CD14-positive monocyte (primary cell): ENCODE measurements at regions not wholly inside any gene's neighbourhood (a gene's known extent, or its start where the extent isn't known, plus 50 kb on each side); places are given as distances from the start of the nearest gene placed in this dataset.

Experiments
- DNase-seq, 3 donors: peaks; one replicate each; pipeline ENCODE4 v3.0.0-alpha.2; 2011 to 2022
- H2AFZ ChIP-seq: 2 replicates; pipeline ENCODE4 v1.6.0; 2012; ENCODE audit warnings: mild to moderate bottlenecking, low read depth, low read length, inconsistent platforms; ENCODE audit not compliant: insufficient read depth, poor library complexity, severe bottlenecking
- H3K27ac ChIP-seq, 2 donors: 1 replicate in 1 of 2; 2 replicates in 1 of 2; pipeline ENCODE4 v1.5.1; 2012 to 2013; ENCODE audit warnings: low read length in 2 of 2, control low read depth in 1 of 2, inconsistent platforms in 1 of 2, low read depth in 1 of 2, mild to moderate bottlenecking in 1 of 2
- H3K27me3 ChIP-seq, 2 donors: one replicate each; pipeline versions ENCODE4 v1.6.0 to v1.6.1; 2011 to 2013; ENCODE audit warnings: low read length in 2 of 2; ENCODE audit not compliant: control insufficient read depth in 2 of 2, insufficient read depth in 2 of 2
- H3K36me3 ChIP-seq, 2 donors: replicated peaks in 1 of 2; 1 replicate in 1 of 2; 2 replicates in 1 of 2; pipeline versions ENCODE4 v1.5.1 to v1.6.1; 2012 to 2013; ENCODE audit warnings: low read length in 2 of 2, control low read depth in 1 of 2, inconsistent platforms in 1 of 2, mild to moderate bottlenecking in 1 of 2; ENCODE audit not compliant: insufficient read depth in 2 of 2, control insufficient read depth in 1 of 2
- H3K4me1 ChIP-seq, 2 donors: 1 replicate in 1 of 2; 2 replicates in 1 of 2; pipeline versions ENCODE4 v1.5.1 to v1.6.1; 2012 to 2013; ENCODE audit warnings: low read length in 2 of 2, control low read depth in 1 of 2, inconsistent platforms in 1 of 2, mild to moderate bottlenecking in 1 of 2, moderate library complexity in 1 of 2; ENCODE audit not compliant: insufficient read depth in 2 of 2, control insufficient read depth in 1 of 2
- H3K4me2 ChIP-seq: replicated peaks from 2 replicates; pipeline ENCODE3; 2012; ENCODE audit warnings: low read length, moderate library complexity, mild to moderate bottlenecking; ENCODE audit not compliant: poor library complexity, severe bottlenecking; ENCODE audit errors: extremely low read depth
- H3K4me3 ChIP-seq, 3 experiments: fragments of 200-600 bp in 1 of 3; sonication (generic) in 1 of 3; replicated peaks in 1 of 3; 1 replicate in 2 of 3; 2 replicates in 1 of 3; pipeline ENCODE4 v1.5.1; 2011 to 2013; ENCODE audit warnings: low read length in 3 of 3, mild to moderate bottlenecking in 3 of 3, control low read depth in 2 of 3, low read depth in 2 of 3, inconsistent platforms in 1 of 3, moderate library complexity in 1 of 3
- H3K79me2 ChIP-seq: 2 replicates; pipeline ENCODE4 v1.6.0; 2012; ENCODE audit warnings: mild to moderate bottlenecking, control low read depth, inconsistent platforms, low read length, moderate library complexity; ENCODE audit not compliant: insufficient read depth
- H3K9ac ChIP-seq: 2 replicates; pipeline ENCODE4 v1.6.0; 2017; ENCODE audit warnings: low read length, mild to moderate bottlenecking; ENCODE audit not compliant: insufficient read depth, poor library complexity, severe bottlenecking
- H3K9me3 ChIP-seq, 2 donors: replicated peaks in 1 of 2; 1 replicate in 1 of 2; 2 replicates in 1 of 2; pipeline versions ENCODE4 v1.5.1 to v1.6.1; 2012 to 2013; ENCODE audit warnings: low read length in 2 of 2, control low read depth in 1 of 2; ENCODE audit not compliant: control insufficient read depth in 1 of 2, insufficient read depth in 1 of 2
- H4K20me1 ChIP-seq: 2 replicates; pipeline ENCODE4 v1.6.0; 2012; ENCODE audit warnings: mild to moderate bottlenecking, low read length, control low read depth, moderate library complexity; ENCODE audit not compliant: insufficient read depth
- H3K27ac Mint-ChIP-seq, 7 donors: one replicate each; pipeline ENCODE4 v1.8.0; 2020; ENCODE audit warnings: mild to moderate bottlenecking in 7 of 7, mixed read lengths in 7 of 7, moderate library complexity in 6 of 7, inconsistent platforms in 2 of 7
- H3K27me3 Mint-ChIP-seq, 3 donors: one replicate each; pipeline ENCODE4 v1.8.0; 2021 to 2022; ENCODE audit warnings: low read depth in 3 of 3, mild to moderate bottlenecking in 3 of 3, mixed read lengths in 3 of 3, moderate library complexity in 3 of 3, inconsistent platforms in 1 of 3
- H3K36me3 Mint-ChIP-seq, 2 donors: one replicate each; pipeline ENCODE4 v1.8.0; 2020; ENCODE audit warnings: mixed read lengths in 2 of 2, inconsistent platforms in 1 of 2, mild to moderate bottlenecking in 1 of 2
- H3K4me1 Mint-ChIP-seq: one replicate; pipeline ENCODE4 v1.8.0; 2020; ENCODE audit warnings: mild to moderate bottlenecking, mixed read lengths
- H3K4me3 Mint-ChIP-seq, 2 donors: one replicate each; pipeline ENCODE4 v1.8.0; 2020; ENCODE audit warnings: mild to moderate bottlenecking in 2 of 2, mixed read lengths in 2 of 2, moderate library complexity in 1 of 2
- H3K9me3 Mint-ChIP-seq, 7 donors: one replicate each; pipeline ENCODE4 v1.8.0; 2020 to 2022; ENCODE audit warnings: mixed read lengths in 7 of 7, mild to moderate bottlenecking in 6 of 7, moderate library complexity in 6 of 7, inconsistent platforms in 2 of 7
- CTCF ChIP-seq: fragments of 200-600 bp; IDR thresholded peaks from one replicate; pipeline ENCODE4 v1.8.0; 2022; ENCODE audit warnings: antibody characterized with exemption, mild to moderate bottlenecking
- whole genome bisulfite sequencing: methylation state at CpG from one replicate; pipeline ENCODE4 v1.1.5; 2013; ENCODE audit warnings: missing lambda C conversion rate; ENCODE audit not compliant: insufficient coverage; 5-methylcytosine and 5-hydroxymethylcytosine counted together
- intact Hi-C, 2 donors: fragments of 100-400 bp; cut with micrococcal nuclease; formaldehyde crosslinking; loops; one replicate each; pipeline versions ENCODE4 v1.15.0 to v1.15.1; 2023

GRCh38 chr12:102631274-102631673, 150.9 kb upstream of the IGF1 start:
- H3K4me2 ChIP-seq = no peak overlapping the region
- peaks cover 6 to 15% of the 10 kb centered on the region in 2 donors for H3K9me3 ChIP-seq
- H3K27me3 ChIP-seq = no peaks in the 10 kb centered on the region
- no peak overlapping the region for H3K27ac ChIP-seq
- Mint-ChIP-seq H3K27me3 (peaks cover 0 to 2% (median 0%) of the 10 kb centered on the region in 3 donors), H3K9me3 (peaks cover 4 to 15% (median 11%) of the 10 kb centered on the region in 7 donors), H3K36me3 (no peaks in the 10 kb centered on the region), H3K27ac (no peak overlapping the region), H3K4me3 (no peak overlapping the region), H3K4me1 (no peaks in the 10 kb centered on the region)
- no CpG with 5 or more reads among the region's 2 CpGs for WGBS
- H3K4me3 ChIP-seq = no peak overlapping the region
- no peak for DNase-seq
- no peak overlapping the region for H2AFZ ChIP-seq
- no peaks in the 10 kb centered on the region for H3K79me2 ChIP-seq
- H3K4me1 ChIP-seq = no peaks in the 10 kb centered on the region
- no peak overlapping the region for H3K9ac ChIP-seq
- no peaks in the 10 kb centered on the region for H3K36me3 ChIP-seq
- no peaks in the 10 kb centered on the region for H4K20me1 ChIP-seq
- no peak for TF ChIP-seq CTCF
- intact Hi-C loops = no loop called here

- H3K27me3 ChIP-seq = no peaks in the 10 kb centered on the region
- no peak overlapping the region for H3K27ac ChIP-seq
- H3K79me2 ChIP-seq = no peaks in the 10 kb centered on the region
- H3K4me1 ChIP-seq = no peaks in the 10 kb centered on the region
- Mint-ChIP-seq H3K36me3 (no peaks in the 10 kb centered on the region), H3K27me3 (no peaks in the 10 kb centered on the region), H3K4me1 (no peaks in the 10 kb centered on the region), H3K27ac (no peak overlapping the region), H3K4me3 (no peak overlapping the region), H3K9me3 (peaks cover 4 to 16% (median 12%) of the 10 kb centered on the region in 7 donors)
- H3K36me3 ChIP-seq = no peaks in the 10 kb centered on the region
- no peak overlapping the region for H2AFZ ChIP-seq
- 75% methylated on average over 1 of the region's 1 CpG for WGBS
- no peak for TF ChIP-seq CTCF
- no peak overlapping the region for H3K9ac ChIP-seq
- no peaks in the 10 kb centered on the region for H4K20me1 ChIP-seq
- H3K4me2 ChIP-seq = no peak overlapping the region
- H3K4me3 ChIP-seq = no peak overlapping the region
- DNase-seq = no peak
- H3K9me3 ChIP-seq = peaks cover 6 to 22% of the 10 kb centered on the region in 2 donors
- intact Hi-C loops = no loop called here
Observed at GRCh38 chr12:102629262-102629888, 149.0 kb upstream of the IGF1 start.
